ENCODE measurements at regions not wholly inside any gene's neighbourhood (a gene's known extent, or its start where the extent isn't known, plus 50 kb on each side); places are given as distances from the start of the nearest gene placed in this dataset.

GRCh38 chr12:45558353-45558752, 171.2 kb upstream of the ARID2 start (continued):
- TF ChIP-seq ZNF354B (CRISPR knock-in tag; IDR thresholded peaks at IDR 0.05) (no peak), DDIT3 (CRISPR knock-in tag; IDR thresholded peaks at IDR 0.05) (no peak), PREB (CRISPR knock-in tag; IDR thresholded peaks at IDR 0.05) (no peak), KAT2B (IDR thresholded peaks at IDR 0.05; ENCODE audit: borderline replicate concordance, low read depth, low read length) (no peak), GLI4 (CRISPR knock-in tag; IDR thresholded peaks at IDR 0.05; ENCODE audit: borderline replicate concordance) (no peak)

- POLR2A ChIA-PET = no interaction called here
- in situ Hi-C loops (cut with HindIII; ENCODE audit: extremely low pct_ligation_motif_present, low pct_unique_long_range_greater_than_20kb) (no loop called here), intact Hi-C loops (cut with micrococcal nuclease; ENCODE audit: unreplicated experiment) (no loop called here)
- H3K36me3 ChIP-seq (replicated peaks in 1 of 2; ENCODE audit: control insufficient read depth in 1 of 2, insufficient read depth in 2 of 2, low read length in 2 of 2) = no peaks in the 10 kb centered on the region
- DNase-seq (ENCODE audit: low spot score) (no peak), ATAC-seq (no peak), FAIRE-seq (no peak)
- H3K79me2 ChIP-seq (ENCODE audit: insufficient read depth, low read length) = no peaks in the 10 kb centered on the region
- 43% methylated on average over 3 of the region's 3 CpGs for whole genome bisulfite sequencing (ENCODE audit: low lambda C conversion rate)
- no peak overlapping the region for H3K4me3 ChIP-seq (replicated peaks in 1 of 3; ENCODE audit: insufficient read depth in 1 of 3, low read depth in 2 of 3, low read length in 3 of 3)
- no peak overlapping the region for H3K27ac ChIP-seq (ENCODE audit: extremely low read length, insufficient read depth, low read length)
- BruUV-seq (replicated peaks) = no TSS peak
- H3K4me2 ChIP-seq (ENCODE audit: low read depth, low read length) = no peak overlapping the region
- H3K9me3 ChIP-seq (ENCODE audit: low read length) = no peaks in the 10 kb centered on the region
- no peak overlapping the region for H3K9ac ChIP-seq (ENCODE audit: insufficient read depth, low read depth, low read length)
- no peak overlapping the region for H2AFZ ChIP-seq (ENCODE audit: low read length)
- H3K27me3 ChIP-seq (ENCODE audit: control insufficient read depth in 1 of 2, insufficient read depth in 2 of 2, low read length in 2 of 2) = no peaks in the 10 kb centered on the region
- CTCF ChIA-PET (ENCODE audit: low intra/inter-chr PET ratio, low total read pairs) = no interaction called here
- no peaks in the 10 kb centered on the region for H4K20me1 ChIP-seq (ENCODE audit: insufficient read depth, low read length)
- no peaks in the 10 kb centered on the region for H3K4me1 ChIP-seq (ENCODE audit: insufficient read depth, low read length)
- TF ChIP-seq FOXM1 (CRISPR knock-in tag; IDR thresholded peaks at IDR 0.05) (no peak), PCBP2 (optimal IDR thresholded peaks at IDR 0.05; ENCODE audit: low read depth, low read length, poor library complexity, severe bottlenecking) (no peak), ZNF430 (CRISPR knock-in tag; IDR thresholded peaks at IDR 0.05) (no peak), REXO4 (CRISPR knock-in tag; IDR thresholded peaks at IDR 0.05; ENCODE audit: borderline replicate concordance) (no peak), MED8 (CRISPR knock-in tag; IDR thresholded peaks at IDR 0.05; ENCODE audit: insufficient replicate concordance) (no peak), TEAD3 (CRISPR knock-in tag; optimal IDR thresholded peaks at IDR 0.05; ENCODE audit: borderline replicate concordance) (no peak), STAT5B (CRISPR knock-in tag; IDR thresholded peaks at IDR 0.05) (no peak), ZIK1 (CRISPR knock-in tag; IDR thresholded peaks at IDR 0.05; ENCODE audit: borderline replicate concordance, low read depth) (no peak), MEIS1 (CRISPR knock-in tag; IDR thresholded peaks at IDR 0.05; ENCODE audit: borderline replicate concordance) (no peak), ZSCAN29 (CRISPR knock-in tag; conservative IDR thresholded peaks at IDR 0.05) (no peak), JDP2 (CRISPR knock-in tag; IDR thresholded peaks at IDR 0.05; ENCODE audit: borderline replicate concordance) (no peak), ARID5B (CRISPR knock-in tag; IDR thresholded peaks at IDR 0.05) (no peak), E2F1 (CRISPR knock-in tag; IDR thresholded peaks at IDR 0.05) (no peak), MTA3 (CRISPR knock-in tag; IDR thresholded peaks at IDR 0.05) (no peak), MIER3 (CRISPR knock-in tag; IDR thresholded peaks at IDR 0.05; ENCODE audit: borderline replicate concordance) (no peak)
These were observed 170.0 kb upstream of the ARID2 start for GRCh38 chr12:45559537-45559936.
